NCI-H446 (cell line): ENCODE measurements at regions not wholly inside any gene's neighbourhood (a gene's known extent, or its start where the extent isn't known, plus 50 kb on each side); places are given as distances from the start of the nearest gene placed in this dataset.
A peak's percentile ranks its signal among the peaks of the same experiment; 100 is the strongest.

Source experiments
- DNase-seq, 2 experiments: peaks; one replicate each; lab custom pipeline; 2025; lab: John Stamatoyannopoulos, UW

GRCh38 chr4:10983885-10984640, 299.5 kb upstream of the CLNK start:
- no peak for DNase-seq

- no peak for DNase-seq
Observed at GRCh38 chr4:10983268-10983667, 298.7 kb upstream of the CLNK start.

- no peak for DNase-seq
Observed at GRCh38 chr4:10982305-10982704, 297.7 kb upstream of the CLNK start.

- no peak for DNase-seq
Observed at GRCh38 chr4:10981576-10981975, 297.0 kb upstream of the CLNK start.

- no peak for DNase-seq
Observed at GRCh38 chr4:10981096-10981495, 296.5 kb upstream of the CLNK start.

- no peak for DNase-seq
Observed at GRCh38 chr4:10979032-10979431, 294.5 kb upstream of the CLNK start.

GRCh38 chr4:10977534-10977933, 293.0 kb upstream of the CLNK start:
- DNase-seq = no peak

GRCh38 chr4:10974371-10974770, 289.8 kb upstream of the CLNK start:
- no peak for DNase-seq

- DNase-seq = no peak
Observed at GRCh38 chr4:10973686-10974085, 289.1 kb upstream of the CLNK start.

- no peak for DNase-seq
Observed at GRCh38 chr4:10971800-10972401, 287.3 kb upstream of the CLNK start.

- peak; percentile 21 to 73 for DNase-seq
Observed at GRCh38 chr4:10965196-10965595, 280.6 kb upstream of the CLNK start.

GRCh38 chr4:10963958-10964703, 279.6 kb upstream of the CLNK start:
- DNase-seq = peak in 1 of 2 experiments; percentile 41

GRCh38 chr4:10963241-10963640, 278.7 kb upstream of the CLNK start:
- DNase-seq = no peak

- peak in 1 of 2 experiments; percentile 9 for DNase-seq
Observed at GRCh38 chr4:10962246-10962645, 277.7 kb upstream of the CLNK start.

GRCh38 chr4:10960389-10960788, 275.8 kb upstream of the CLNK start:
- no peak for DNase-seq

- DNase-seq = peak in 1 of 2 experiments; percentile 6
Observed at GRCh38 chr4:10959586-10959985, 275.0 kb upstream of the CLNK start.

- no peak for DNase-seq
Observed at GRCh38 chr4:10958226-10958856, 273.8 kb upstream of the CLNK start.

GRCh38 chr4:10951306-10951705, 266.7 kb upstream of the CLNK start:
- DNase-seq = no peak

GRCh38 chr4:10949039-10949733, 264.6 kb upstream of the CLNK start:
- DNase-seq = no peak

- DNase-seq = no peak
Observed at GRCh38 chr4:10947898-10948297, 263.3 kb upstream of the CLNK start.

GRCh38 chr4:10944321-10944720, 259.8 kb upstream of the CLNK start:
- DNase-seq = no peak

- DNase-seq = peak in 1 of 2 experiments; percentile 16
Observed at GRCh38 chr4:10942156-10942555, 257.6 kb upstream of the CLNK start.
